Right lobe of liver (tissue), 6 donors: ENCODE measurements at regions not wholly inside any gene's neighbourhood (a gene's known extent, or its start where the extent isn't known, plus 50 kb on each side); places are given as distances from the start of the nearest gene placed in this dataset.

ENCODE experiments used
- ATAC-seq, 4 donors: fragments of 200-7000 bp; cut with Tn5 transposase; one replicate each; pipeline ENCODE4 v1.9.1; 2020; ENCODE audit warnings: mild to moderate bottlenecking in 4 of 4, moderate library complexity in 4 of 4
- DNase-seq, 3 donors: peaks; one replicate each; pipeline ENCODE4 v3.0.0-alpha.2; 2020
- H3K27ac ChIP-seq, 3 donors: fragments of 200-600 bp; one replicate each; pipeline ENCODE4 v1.8.0; 2022
- H3K27me3 ChIP-seq, 2 donors: fragments of 200-600 bp; one replicate each; pipeline ENCODE4 v1.8.0; 2022
- H3K36me3 ChIP-seq, 4 donors: fragments of 200-600 bp; sonication (generic) in 1 of 4; one replicate each; pipeline versions ENCODE4 v1.5.1 to v1.8.0; 2017 to 2022; ENCODE audit warnings: control low read depth in 1 of 4
- H3K4me1 ChIP-seq, 4 donors: fragments of 200-600 bp; sonication (generic) in 1 of 4; one replicate each; pipeline versions ENCODE4 v1.5.1 to v1.8.0; 2017 to 2022; ENCODE audit warnings: control low read depth in 1 of 4
- H3K4me3 ChIP-seq, 3 donors: fragments of 200-600 bp; one replicate each; pipeline ENCODE4 v1.8.0; 2022
- H3K9me3 ChIP-seq, 4 donors: fragments of 200-600 bp; sonication (generic) in 1 of 4; one replicate each; pipeline versions ENCODE4 v1.5.1 to v1.8.0; 2017 to 2022; ENCODE audit warnings: control low read depth in 1 of 4
- CTCF ChIP-seq, 4 donors: fragments of 200-600 bp in 3 of 4; fragments of 450-650 bp in 1 of 4; IDR thresholded peaks; one replicate each; pipeline versions ENCODE4 v1.5.1 to v1.8.0; 2016 to 2022; ENCODE audit warnings: antibody characterized with exemption in 4 of 4, mild to moderate bottlenecking in 2 of 4
- POLR2A ChIP-seq: fragments of 450-650 bp; IDR thresholded peaks from one replicate; pipeline ENCODE4 v1.6.1; 2017; ENCODE audit warnings: antibody characterized with exemption, mild to moderate bottlenecking
- WGBS: methylation state at CpG from one replicate; pipeline ENCODE4 v1.1.6; 2018; ENCODE audit warnings: low coverage, low lambda C conversion rate; ENCODE audit not compliant: insufficient coverage; ENCODE audit errors: missing lambda C conversion rate; 5-methylcytosine and 5-hydroxymethylcytosine counted together
- intact Hi-C, 2 donors: fragments of 100-400 bp; cut with DNase I; formaldehyde crosslinking; loops; one replicate each; pipeline versions ENCODE4 v1.11.2 to v1.14.1; 2022
- donor health status: DM: no; HTN: yes; CAD: no.
- donor health status: DM: no; HTN: no; CAD: no.
- donor health status: DM: no; HTN: no; CAD: no.
- donor health status: DM: no; HTN: yes; CAD: no.
- donor health status: DM: no; HTN: yes; CAD: no.

- H3K4me3 ChIP-seq, result no peak overlapping the region
- H3K9me3 ChIP-seq, result no peaks in the 10 kb centered on the region
- H3K4me1 ChIP-seq, result no peaks in the 10 kb centered on the region
- TF ChIP-seq CTCF (IDR thresholded peaks at IDR 0.05) (no peak), POLR2A (no peak)
- no peaks in the 10 kb centered on the region for H3K27me3 ChIP-seq
- intact Hi-C loops, result no loop called here
- WGBS, result 68% methylated on average over 4 of the region's 4 CpGs
- H3K27ac ChIP-seq, result no peak overlapping the region
- ATAC-seq, result no peak
- H3K36me3 ChIP-seq, result no peaks in the 10 kb centered on the region
- DNase-seq, result no peak
Measured at GRCh38 chr3:8097690-8098089, 403.9 kb upstream of the LMCD1 start.

- WGBS, result 63% methylated on average over 3 of the region's 3 CpGs
Measured at GRCh38 chr3:8103954-8104353, 397.7 kb upstream of the LMCD1 start.

DNA sequence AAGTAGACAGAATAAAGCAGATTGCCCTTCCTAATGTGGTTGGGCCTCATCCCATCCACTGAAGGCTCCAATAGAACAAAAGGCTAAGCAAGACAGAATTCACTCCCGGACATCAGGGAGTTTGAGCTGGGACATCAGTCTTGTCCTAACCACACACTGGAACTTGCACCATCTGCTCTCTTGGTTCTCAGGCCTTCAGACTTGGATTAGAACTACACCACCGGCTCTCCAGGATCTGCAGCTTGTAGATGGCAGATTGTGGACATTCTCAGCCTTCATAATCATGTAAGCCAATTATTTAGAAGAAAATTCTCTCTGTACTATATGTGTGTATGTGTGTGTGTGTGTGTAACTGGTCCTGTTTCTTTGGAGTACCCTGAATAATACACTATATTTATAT, 394.7 kb upstream of the LMCD1 start:
- no peak for TF ChIP-seq POLR2A
- no peak for TF ChIP-seq CTCF (IDR thresholded peaks at IDR 0.05)
- ATAC-seq (no peak), DNase-seq (no peak)
- Histone ChIP-seq H3K4me3 (no peak overlapping the region), H3K4me1 (no peaks in the 10 kb centered on the region), H3K9me3 (no peaks in the 10 kb centered on the region), H3K27me3 (no peaks in the 10 kb centered on the region), H3K27ac (no peak overlapping the region), H3K36me3 (no peaks in the 10 kb centered on the region)
- intact Hi-C loops, result no loop called here
- WGBS, result 75% methylated on average over 2 of the region's 2 CpGs

More at GRCh38 chr3:8103954-8104353, 397.7 kb upstream of the LMCD1 start:
- Histone ChIP-seq H3K4me3 (no peak overlapping the region), H3K4me1 (no peaks in the 10 kb centered on the region), H3K36me3 (no peaks in the 10 kb centered on the region), H3K27me3 (no peaks in the 10 kb centered on the region), H3K9me3 (no peaks in the 10 kb centered on the region), H3K27ac (no peak overlapping the region)
- DNase-seq (no peak), ATAC-seq (no peak)
- intact Hi-C loops, result no loop called here
- no peak for TF ChIP-seq CTCF (IDR thresholded peaks at IDR 0.05)

- peak; percentile 90 to 100 (median 94) for ATAC-seq
- intact Hi-C loops, result no loop called here
- H3K27ac ChIP-seq, result no peak overlapping the region
- H3K4me3 ChIP-seq, result no peak overlapping the region
- no peaks in the 10 kb centered on the region for H3K4me1 ChIP-seq
- TF ChIP-seq POLR2A, result no peak
- peak; percentile 66 to 76 (median 66) for TF ChIP-seq CTCF (IDR thresholded peaks at IDR 0.05)
- H3K36me3 ChIP-seq, result no peaks in the 10 kb centered on the region
- peak in 1 of 3 donors; percentile 49 for DNase-seq
- H3K27me3 ChIP-seq, result no peaks in the 10 kb centered on the region
- H3K9me3 ChIP-seq, result no peaks in the 10 kb centered on the region
- WGBS, result 22% methylated on average over 14 of the region's 14 CpGs
Measured at GRCh38 chr3:8110966-8111798, 390.4 kb upstream of the LMCD1 start.
